ENCODE measurements at regions not wholly inside any gene's neighbourhood (a gene's known extent, or its start where the extent isn't known, plus 50 kb on each side); places are given as distances from the start of the nearest gene placed in this dataset.
A peak's percentile ranks its signal among the peaks of the same experiment; 100 is the strongest.
"Not testable (repeated sequence)": the region's sequence is repeated elsewhere in the genome, so short reads cannot be mapped to it uniquely, and the experiment has no call there.

GRCh38 chr9:78989031-78989658 is 582.6 kb upstream of the TLE4 start:
- DNase-seq, result no peak

- DNase-seq, result no peak
Measured at GRCh38 chr9:78994471-78994870, 577.3 kb upstream of the TLE4 start.

- not testable (repeated sequence) for DNase-seq
Measured at GRCh38 chr9:78994974-78995373, 576.8 kb upstream of the TLE4 start.

GRCh38 chr9:78997296-78997695 is 574.5 kb upstream of the TLE4 start:
- no peak for DNase-seq

GRCh38 chr9:79000230-79001002 is 571.3 kb upstream of the TLE4 start:
- DNase-seq, result no peak

GRCh38 chr9:79001012-79001411 is 570.8 kb upstream of the TLE4 start:
- peak; percentile 12 for DNase-seq

- no peak for DNase-seq
Measured at GRCh38 chr9:79003514-79003913, 568.3 kb upstream of the TLE4 start.

- DNase-seq, result no peak
Measured at GRCh38 chr9:79004032-79004431, 567.7 kb upstream of the TLE4 start.

GRCh38 chr9:79006546-79006945 is 565.2 kb upstream of the TLE4 start:
- no peak for DNase-seq

GRCh38 chr9:79007701-79008483 is 563.9 kb upstream of the TLE4 start:
- DNase-seq, result no peak

- DNase-seq, result no peak
Measured at GRCh38 chr9:79008916-79009315, 562.8 kb upstream of the TLE4 start.

- DNase-seq, result no peak
Measured at GRCh38 chr9:79011461-79011860, 560.3 kb upstream of the TLE4 start.

- peak; percentile 75 for DNase-seq
Measured at GRCh38 chr9:79012561-79012960, 559.2 kb upstream of the TLE4 start.

- peak; percentile 81 for DNase-seq
Measured at GRCh38 chr9:79013715-79014610, 557.8 kb upstream of the TLE4 start.

- peak; percentile 19 for DNase-seq
Measured at GRCh38 chr9:79014929-79015699, 556.7 kb upstream of the TLE4 start.

- DNase-seq, result no peak
Measured at GRCh38 chr9:79015951-79016350, 555.8 kb upstream of the TLE4 start.

- DNase-seq, result peak; percentile 18
Measured at GRCh38 chr9:79020276-79020675, 551.5 kb upstream of the TLE4 start.

- DNase-seq, result no peak
Measured at GRCh38 chr9:79021084-79021483, 550.7 kb upstream of the TLE4 start.

- DNase-seq, result peak; percentile 97
Measured at GRCh38 chr9:79023134-79023580, 548.6 kb upstream of the TLE4 start.

GRCh38 chr9:79026316-79026715 is 545.4 kb upstream of the TLE4 start:
- DNase-seq, result no peak

- DNase-seq, result peak; percentile 68
Measured at GRCh38 chr9:79028101-79028500, 543.7 kb upstream of the TLE4 start.

- no peak for DNase-seq
Measured at GRCh38 chr9:79034583-79034982, 537.2 kb upstream of the TLE4 start.

All from fibroblast of skin of right biceps (primary cell).